KMS-11 (cell line): ENCODE measurements at regions not wholly inside any gene's neighbourhood (a gene's known extent, or its start where the extent isn't known, plus 50 kb on each side); places are given as distances from the start of the nearest gene placed in this dataset.

ENCODE experiments used
- H2AFZ ChIP-seq: fragments of 200-600 bp; sonication (generic); 2 replicates; pipeline ENCODE4 v1.6.1; 2016; ENCODE audit warnings: antibody characterized with exemption, mixed run types, low read depth
- H3K27ac ChIP-seq: fragments of 200-600 bp; sonication (generic); 2 replicates; pipeline ENCODE4 v1.6.1; 2016; ENCODE audit warnings: mild to moderate bottlenecking, mixed run types
- H3K27me3 ChIP-seq: fragments of 200-600 bp; sonication (generic); 2 replicates; pipeline ENCODE4 v1.6.1; 2017; ENCODE audit warnings: mild to moderate bottlenecking, low read depth, mixed run types, moderate library complexity; ENCODE audit not compliant: insufficient read depth
- H3K36me3 ChIP-seq: fragments of 200-600 bp; sonication (generic); 2 replicates; pipeline ENCODE4 v1.6.1; 2017; ENCODE audit warnings: mild to moderate bottlenecking, mixed run types; ENCODE audit not compliant: insufficient read depth
- H3K4me1 ChIP-seq: fragments of 200-600 bp; sonication (generic); 2 replicates; pipeline ENCODE4 v1.6.1; 2016; ENCODE audit warnings: mild to moderate bottlenecking, low read depth, mixed run types; ENCODE audit not compliant: poor library complexity, severe bottlenecking
- H3K4me2 ChIP-seq: fragments of 200-600 bp; sonication (generic); 2 replicates; pipeline ENCODE4 v1.7.0; 2016; ENCODE audit warnings: mild to moderate bottlenecking, mixed run types
- H3K4me3 ChIP-seq: fragments of 200-600 bp; sonication (generic); IDR thresholded peaks from 2 replicates; pipeline ENCODE4 v1.6.1; 2017; ENCODE audit warnings: low read depth, low read length, mixed read lengths; ENCODE audit not compliant: insufficient read depth
- H3K79me2 ChIP-seq: fragments of 200-600 bp; sonication (generic); 2 replicates; pipeline ENCODE4 v1.6.1; 2016; ENCODE audit warnings: low read depth, mixed run types; ENCODE audit not compliant: insufficient read depth
- H3K9ac ChIP-seq: fragments of 200-600 bp; sonication (generic); 2 replicates; pipeline ENCODE4 v1.6.1; 2016; ENCODE audit warnings: mild to moderate bottlenecking, mixed run types
- H4K20me1 ChIP-seq: fragments of 200-600 bp; sonication (generic); 2 replicates; pipeline ENCODE4 v1.6.1; 2016; ENCODE audit warnings: mild to moderate bottlenecking, mixed run types; ENCODE audit not compliant: insufficient read depth
- TF ChIP-seq, protein P1 (sequence below): fragments of 200-600 bp; sonication (generic); conservative IDR thresholded peaks from 2 replicates; pipeline ENCODE4 v1.6.1; 2017; ENCODE audit warnings: low read depth, mild to moderate bottlenecking, antibody characterized with exemption, low read length, moderate library complexity, mixed read lengths

DNA sequence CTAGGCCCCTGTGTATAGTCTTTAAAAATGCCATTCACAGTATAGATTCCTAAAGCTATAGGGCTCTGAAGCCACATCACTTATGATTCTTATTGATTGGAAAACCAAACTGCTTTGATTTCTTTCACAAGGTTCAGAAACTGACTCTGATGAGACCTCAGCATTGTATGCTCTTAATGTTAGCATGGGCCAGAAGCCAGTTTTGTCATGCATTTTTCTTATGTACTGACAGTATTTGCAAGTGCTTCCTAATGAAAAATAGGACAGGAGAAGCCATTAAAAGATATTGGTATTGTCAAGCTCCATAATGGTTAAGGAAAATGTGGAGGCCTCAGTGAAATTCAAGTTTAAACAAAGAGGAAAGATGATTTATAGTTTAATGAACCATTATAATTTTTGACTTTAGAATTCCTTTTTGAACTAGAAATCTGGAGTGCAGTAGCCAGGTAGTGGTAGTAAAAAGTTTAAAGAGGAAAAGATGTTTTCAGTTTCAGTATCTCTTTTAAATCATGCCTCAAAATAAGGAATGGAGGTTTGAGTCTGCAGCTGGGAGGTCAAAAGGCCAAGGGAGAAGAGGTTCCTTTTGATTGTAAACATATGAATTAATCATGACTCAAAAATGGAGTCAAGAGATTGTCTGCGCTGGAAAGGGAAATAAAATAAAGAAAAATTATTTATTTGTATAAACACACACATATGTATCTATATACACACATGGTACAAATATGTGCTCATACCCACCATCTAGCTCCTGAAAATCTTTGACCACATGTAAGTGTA, 388.1 kb upstream of the PRICKLE1 start:
- Histone ChIP-seq H3K4me1 (peaks cover 21% of the 10 kb centered on the region), H4K20me1 (no peaks in the 10 kb centered on the region), H3K9ac (no peak overlapping the region), H2AFZ (no peak overlapping the region), H3K36me3 (no peaks in the 10 kb centered on the region), H3K27me3 (no peaks in the 10 kb centered on the region), H3K27ac (no peak overlapping the region), H3K79me2 (no peaks in the 10 kb centered on the region), H3K4me2 (peak overlapping the region; percentile 34), H3K4me3 (no peak overlapping the region)
- TF ChIP-seq, protein P1, sequence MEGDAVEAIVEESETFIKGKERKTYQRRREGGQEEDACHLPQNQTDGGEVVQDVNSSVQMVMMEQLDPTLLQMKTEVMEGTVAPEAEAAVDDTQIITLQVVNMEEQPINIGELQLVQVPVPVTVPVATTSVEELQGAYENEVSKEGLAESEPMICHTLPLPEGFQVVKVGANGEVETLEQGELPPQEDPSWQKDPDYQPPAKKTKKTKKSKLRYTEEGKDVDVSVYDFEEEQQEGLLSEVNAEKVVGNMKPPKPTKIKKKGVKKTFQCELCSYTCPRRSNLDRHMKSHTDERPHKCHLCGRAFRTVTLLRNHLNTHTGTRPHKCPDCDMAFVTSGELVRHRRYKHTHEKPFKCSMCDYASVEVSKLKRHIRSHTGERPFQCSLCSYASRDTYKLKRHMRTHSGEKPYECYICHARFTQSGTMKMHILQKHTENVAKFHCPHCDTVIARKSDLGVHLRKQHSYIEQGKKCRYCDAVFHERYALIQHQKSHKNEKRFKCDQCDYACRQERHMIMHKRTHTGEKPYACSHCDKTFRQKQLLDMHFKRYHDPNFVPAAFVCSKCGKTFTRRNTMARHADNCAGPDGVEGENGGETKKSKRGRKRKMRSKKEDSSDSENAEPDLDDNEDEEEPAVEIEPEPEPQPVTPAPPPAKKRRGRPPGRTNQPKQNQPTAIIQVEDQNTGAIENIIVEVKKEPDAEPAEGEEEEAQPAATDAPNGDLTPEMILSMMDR, result no peak

DNA sequence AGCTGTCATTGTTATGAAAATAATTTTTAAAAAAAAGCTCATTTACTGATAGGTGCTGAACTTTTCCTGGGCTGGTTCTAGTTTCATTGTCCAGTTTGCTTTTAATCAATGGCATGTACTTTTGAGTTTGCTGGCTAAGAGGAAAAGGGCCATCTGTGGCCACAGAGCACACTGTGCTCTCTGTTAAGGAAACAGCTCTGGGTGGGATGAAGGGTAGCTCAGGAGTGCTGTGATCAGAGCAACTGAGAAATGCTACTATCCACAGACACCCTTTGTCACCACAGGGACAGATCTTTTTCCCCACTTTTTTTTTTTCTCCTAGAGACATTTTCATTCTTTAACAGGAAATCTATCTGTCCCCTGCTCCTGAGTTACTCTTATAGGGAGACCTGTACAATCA, 387.1 kb upstream of the PRICKLE1 start:
- Histone ChIP-seq H2AFZ (no peak overlapping the region), H3K79me2 (no peaks in the 10 kb centered on the region), H3K4me3 (no peak overlapping the region), H4K20me1 (no peaks in the 10 kb centered on the region), H3K9ac (no peak overlapping the region), H3K27me3 (no peaks in the 10 kb centered on the region), H3K36me3 (no peaks in the 10 kb centered on the region), H3K27ac (no peak overlapping the region), H3K4me2 (no peak overlapping the region), H3K4me1 (peaks cover 21% of the 10 kb centered on the region)
- TF ChIP-seq, protein P1, result no peak

DNA sequence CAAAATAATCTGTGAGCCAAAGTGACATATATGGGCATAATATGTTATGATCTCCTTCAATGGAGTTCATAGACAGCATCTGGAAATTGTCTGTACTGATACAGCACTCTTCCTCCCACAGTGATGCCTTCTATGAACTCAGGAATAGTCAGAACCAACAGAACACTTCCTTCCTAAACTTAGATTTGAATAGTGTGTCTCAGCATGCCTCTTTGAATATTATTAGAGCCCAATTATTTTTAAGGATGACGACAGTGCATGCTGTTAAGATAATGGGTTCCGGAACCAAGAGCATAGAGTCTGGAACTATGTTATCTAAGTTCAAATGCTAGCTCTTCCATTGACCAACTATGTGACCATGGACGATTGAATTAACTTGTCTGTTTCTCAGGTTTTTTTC, 386.6 kb upstream of the PRICKLE1 start:
- H3K36me3 ChIP-seq, result no peaks in the 10 kb centered on the region
- H3K27ac ChIP-seq, result no peak overlapping the region
- no peaks in the 10 kb centered on the region for H4K20me1 ChIP-seq
- no peak overlapping the region for H3K9ac ChIP-seq
- H3K4me1 ChIP-seq, result peaks cover 21% of the 10 kb centered on the region
- H3K4me2 ChIP-seq, result no peak overlapping the region
- no peak overlapping the region for H2AFZ ChIP-seq
- H3K79me2 ChIP-seq, result no peaks in the 10 kb centered on the region
- H3K27me3 ChIP-seq, result no peaks in the 10 kb centered on the region
- no peak overlapping the region for H3K4me3 ChIP-seq
- TF ChIP-seq, protein P1, result no peak

DNA sequence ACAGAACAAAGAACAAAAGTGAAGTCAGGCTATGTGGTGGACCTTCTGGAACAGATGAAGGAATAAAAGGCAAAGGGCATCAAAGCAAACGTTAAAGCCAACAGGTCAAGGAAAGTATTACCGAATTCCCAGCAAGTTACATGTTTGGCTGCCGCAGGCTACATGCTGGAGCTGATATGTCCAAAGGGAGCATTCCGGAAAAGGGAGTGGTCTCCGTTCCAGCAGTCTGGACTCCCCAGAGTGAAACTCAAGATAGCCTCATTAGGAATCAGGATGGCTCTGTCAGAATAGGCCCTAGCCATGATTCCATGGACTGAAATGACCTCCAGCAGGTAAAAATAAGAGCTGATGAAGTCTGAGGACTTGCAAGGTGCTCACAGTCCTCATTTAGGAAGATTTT, 379.8 kb upstream of the PRICKLE1 start:
- H3K4me3 ChIP-seq, result no peak overlapping the region
- H3K4me1 ChIP-seq, result no peaks in the 10 kb centered on the region
- H3K27ac ChIP-seq, result no peak overlapping the region
- no peaks in the 10 kb centered on the region for H3K79me2 ChIP-seq
- TF ChIP-seq, protein P1, result no peak
- no peaks in the 10 kb centered on the region for H4K20me1 ChIP-seq
- no peaks in the 10 kb centered on the region for H3K27me3 ChIP-seq
- H3K4me2 ChIP-seq, result no peak overlapping the region
- H2AFZ ChIP-seq, result no peak overlapping the region
- H3K9ac ChIP-seq, result no peak overlapping the region
- H3K36me3 ChIP-seq, result no peaks in the 10 kb centered on the region
